ENCODE measurements at regions not wholly inside any gene's neighbourhood (a gene's known extent, or its start where the extent isn't known, plus 50 kb on each side); places are given as distances from the start of the nearest gene placed in this dataset.

GRCh38 chr7:54331311-54331710 lies 210.9 kb upstream of the VSTM2A start:
- intact Hi-C loops (cut with DNase I) = no loop called here
- TF ChIP-seq, protein P1, sequence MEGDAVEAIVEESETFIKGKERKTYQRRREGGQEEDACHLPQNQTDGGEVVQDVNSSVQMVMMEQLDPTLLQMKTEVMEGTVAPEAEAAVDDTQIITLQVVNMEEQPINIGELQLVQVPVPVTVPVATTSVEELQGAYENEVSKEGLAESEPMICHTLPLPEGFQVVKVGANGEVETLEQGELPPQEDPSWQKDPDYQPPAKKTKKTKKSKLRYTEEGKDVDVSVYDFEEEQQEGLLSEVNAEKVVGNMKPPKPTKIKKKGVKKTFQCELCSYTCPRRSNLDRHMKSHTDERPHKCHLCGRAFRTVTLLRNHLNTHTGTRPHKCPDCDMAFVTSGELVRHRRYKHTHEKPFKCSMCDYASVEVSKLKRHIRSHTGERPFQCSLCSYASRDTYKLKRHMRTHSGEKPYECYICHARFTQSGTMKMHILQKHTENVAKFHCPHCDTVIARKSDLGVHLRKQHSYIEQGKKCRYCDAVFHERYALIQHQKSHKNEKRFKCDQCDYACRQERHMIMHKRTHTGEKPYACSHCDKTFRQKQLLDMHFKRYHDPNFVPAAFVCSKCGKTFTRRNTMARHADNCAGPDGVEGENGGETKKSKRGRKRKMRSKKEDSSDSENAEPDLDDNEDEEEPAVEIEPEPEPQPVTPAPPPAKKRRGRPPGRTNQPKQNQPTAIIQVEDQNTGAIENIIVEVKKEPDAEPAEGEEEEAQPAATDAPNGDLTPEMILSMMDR (IDR thresholded peaks at IDR 0.05) = no peak
- no peak for TF ChIP-seq POLR2A (IDR thresholded peaks at IDR 0.05)
- no peaks in the 10 kb centered on the region for H3K4me1 ChIP-seq
- H3K27ac ChIP-seq = no peak overlapping the region
- DNase-seq = no peak
- H3K27me3 ChIP-seq = no peaks in the 10 kb centered on the region
- 28 to 32% methylated on average over 1 of the region's 1 CpG for WGBS, 2 donors
- H3K4me3 ChIP-seq = no peak overlapping the region
- H3K9me3 ChIP-seq = no peaks in the 10 kb centered on the region
- H3K36me3 ChIP-seq = no peaks in the 10 kb centered on the region

- TF ChIP-seq POLR2A (IDR thresholded peaks at IDR 0.05) = no peak
- TF ChIP-seq, protein P1 (IDR thresholded peaks at IDR 0.05) = no peak
- H3K9me3 ChIP-seq = no peaks in the 10 kb centered on the region
- no peak overlapping the region for H3K4me3 ChIP-seq
- no peak overlapping the region for H3K27ac ChIP-seq
- H3K36me3 ChIP-seq = no peaks in the 10 kb centered on the region
- intact Hi-C loops (cut with DNase I) = no loop called here
- 60 to 65% methylated on average over 2 of the region's 2 CpGs for WGBS, 2 donors
- DNase-seq = no peak
- no peaks in the 10 kb centered on the region for H3K27me3 ChIP-seq
- H3K4me1 ChIP-seq = no peaks in the 10 kb centered on the region
Measured at GRCh38 chr7:54332301-54332700, 209.9 kb upstream of the VSTM2A start.

DNA sequence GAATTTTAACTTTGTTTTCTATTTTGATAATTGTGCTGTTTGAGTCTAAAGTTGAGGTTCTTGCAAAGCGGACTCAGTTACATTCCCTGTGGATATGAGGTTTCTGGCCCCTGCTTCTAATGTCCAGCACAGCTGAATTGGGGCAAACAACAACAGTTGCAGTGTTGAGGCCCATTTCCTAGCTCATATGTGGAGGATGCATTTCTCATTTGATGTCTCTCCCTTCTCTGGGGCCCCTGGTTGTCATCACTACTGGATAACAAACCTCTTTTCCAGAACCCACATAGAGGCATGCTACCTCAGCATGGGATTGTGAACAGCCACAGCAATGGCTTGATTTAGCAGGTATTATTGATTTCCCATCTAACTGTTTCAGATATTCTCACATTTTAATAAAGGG lies 208.2 kb upstream of the VSTM2A start:
- Histone ChIP-seq H3K36me3 (no peaks in the 10 kb centered on the region), H3K9me3 (no peaks in the 10 kb centered on the region), H3K27ac (no peak overlapping the region), H3K27me3 (no peaks in the 10 kb centered on the region), H3K4me3 (no peak overlapping the region), H3K4me1 (no peaks in the 10 kb centered on the region)
- WGBS, 2 donors = 76 to 93% methylated on average over 1 of the region's 1 CpG
- no peak for DNase-seq
- intact Hi-C loops (cut with DNase I) = no loop called here
- TF ChIP-seq POLR2A (IDR thresholded peaks at IDR 0.05) = no peak
- TF ChIP-seq, protein P1 (IDR thresholded peaks at IDR 0.05) = no peak

GRCh38 chr7:54336800-54337199 lies 205.4 kb upstream of the VSTM2A start:
- no peaks in the 10 kb centered on the region for H3K27me3 ChIP-seq
- H3K27ac ChIP-seq = no peak overlapping the region
- TF ChIP-seq, protein P1 (IDR thresholded peaks at IDR 0.05) = no peak
- no peak for TF ChIP-seq POLR2A (IDR thresholded peaks at IDR 0.05)
- no peak for DNase-seq
- WGBS, 2 donors = 38 to 64% methylated on average over 2 of the region's 2 CpGs
- H3K4me3 ChIP-seq = no peak overlapping the region
- no peaks in the 10 kb centered on the region for H3K4me1 ChIP-seq
- intact Hi-C loops (cut with DNase I) = no loop called here
- H3K36me3 ChIP-seq = no peaks in the 10 kb centered on the region
- H3K9me3 ChIP-seq = no peaks in the 10 kb centered on the region

DNA sequence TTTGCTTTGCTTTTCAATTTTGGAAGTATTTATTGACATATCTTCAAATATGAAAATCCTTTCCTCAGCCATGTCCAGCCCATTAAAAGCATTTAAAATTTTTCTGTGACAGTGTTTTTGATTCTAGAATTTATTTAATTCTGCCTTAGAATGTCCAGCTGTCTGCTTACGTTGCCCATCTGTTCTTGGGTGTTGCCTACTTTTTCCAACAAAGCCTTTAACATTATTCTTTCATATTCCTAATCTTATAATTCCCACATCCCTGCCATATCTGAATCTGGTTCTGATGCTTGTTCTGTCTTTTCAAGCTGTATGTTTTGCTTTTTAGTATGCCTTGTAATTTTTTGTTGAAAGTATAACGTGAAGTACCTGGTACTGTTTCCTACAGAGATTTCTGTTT lies 204.7 kb upstream of the VSTM2A start:
- no peak overlapping the region for H3K4me3 ChIP-seq
- no peaks in the 10 kb centered on the region for H3K4me1 ChIP-seq
- no peak overlapping the region for H3K27ac ChIP-seq
- H3K36me3 ChIP-seq = no peaks in the 10 kb centered on the region
- no peak for DNase-seq
- H3K27me3 ChIP-seq = no peaks in the 10 kb centered on the region
- TF ChIP-seq, protein P1 (IDR thresholded peaks at IDR 0.05) = no peak
- no peak for TF ChIP-seq POLR2A (IDR thresholded peaks at IDR 0.05)
- no peaks in the 10 kb centered on the region for H3K9me3 ChIP-seq
- intact Hi-C loops (cut with DNase I) = no loop called here
- WGBS, 2 donors = 52 to 55% methylated on average over 2 of the region's 2 CpGs
